Kidney epithelial cell (primary cell): ENCODE measurements at regions not wholly inside any gene's neighbourhood (a gene's known extent, or its start where the extent isn't known, plus 50 kb on each side); places are given as distances from the start of the nearest gene placed in this dataset.

Source experiments
- DNase-seq: peaks from one replicate; pipeline ENCODE4 v3.0.0-alpha.2; 2010; ENCODE audit warnings: low read depth
- H3K27me3 ChIP-seq: 2 replicates; pipeline ENCODE4 v1.6.0; 2011; ENCODE audit warnings: low read length; ENCODE audit not compliant: control insufficient read depth, insufficient read depth
- H3K36me3 ChIP-seq: 2 replicates; pipeline ENCODE4 v1.5.1; 2011; ENCODE audit warnings: low read length; ENCODE audit not compliant: control insufficient read depth, insufficient read depth
- H3K4me3 ChIP-seq: 2 replicates; pipeline ENCODE4 v1.5.1; 2011; ENCODE audit warnings: low read depth, mild to moderate bottlenecking, control low read depth, low read length
- CTCF ChIP-seq: IDR thresholded peaks from 2 replicates; pipeline ENCODE4 v1.5.1; 2011; ENCODE audit warnings: mild to moderate bottlenecking, moderate library complexity, low read length, control low read depth, inconsistent platforms; ENCODE audit not compliant: insufficient read depth, poor library complexity, severe bottlenecking

DNA sequence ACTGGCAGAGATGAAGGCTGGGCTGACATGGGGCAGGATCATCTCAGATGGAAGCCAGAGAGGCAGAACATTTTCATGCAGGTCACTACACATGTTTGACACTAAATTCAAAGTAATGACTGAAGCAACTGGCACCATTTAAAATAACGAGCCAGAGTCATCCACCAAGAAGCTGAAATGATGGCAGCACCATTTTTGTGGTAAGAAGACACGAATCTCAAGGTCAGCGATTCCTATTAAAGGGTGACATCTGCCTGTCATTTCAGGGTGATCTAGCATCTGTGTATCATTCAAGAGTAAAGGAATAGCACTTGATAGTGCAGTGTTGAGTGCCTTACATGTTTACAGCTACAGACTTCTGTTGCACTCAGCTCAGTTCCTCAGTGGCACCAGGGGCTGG, 113.4 kb upstream of the C11orf87 start:
- H3K4me3 ChIP-seq: no peak overlapping the region
- no peak for TF ChIP-seq CTCF
- no peaks in the 10 kb centered on the region for H3K27me3 ChIP-seq
- no peak for DNase-seq
- no peaks in the 10 kb centered on the region for H3K36me3 ChIP-seq

DNA sequence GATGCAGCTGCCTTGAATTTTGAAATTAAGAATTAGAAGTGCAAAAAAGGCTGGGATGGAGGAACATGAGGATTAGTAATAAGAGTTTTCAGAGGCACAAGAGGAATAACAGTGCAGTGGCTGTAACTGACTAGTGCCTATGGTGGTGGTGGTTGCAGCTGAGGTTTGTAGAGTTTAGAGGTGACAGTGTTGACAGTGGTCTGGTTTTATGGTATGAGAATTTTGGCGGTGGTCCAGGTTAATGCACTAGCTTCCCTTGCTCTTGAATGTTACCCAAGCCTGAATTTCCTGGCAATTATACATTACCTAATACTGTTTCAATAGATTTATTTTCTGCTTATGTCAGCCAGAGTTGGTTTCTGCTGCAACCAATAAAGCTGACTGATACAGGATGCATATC, 112.8 kb upstream of the C11orf87 start:
- no peak for TF ChIP-seq CTCF
- no peaks in the 10 kb centered on the region for H3K36me3 ChIP-seq
- H3K4me3 ChIP-seq: no peak overlapping the region
- H3K27me3 ChIP-seq: no peaks in the 10 kb centered on the region
- DNase-seq: no peak

DNA sequence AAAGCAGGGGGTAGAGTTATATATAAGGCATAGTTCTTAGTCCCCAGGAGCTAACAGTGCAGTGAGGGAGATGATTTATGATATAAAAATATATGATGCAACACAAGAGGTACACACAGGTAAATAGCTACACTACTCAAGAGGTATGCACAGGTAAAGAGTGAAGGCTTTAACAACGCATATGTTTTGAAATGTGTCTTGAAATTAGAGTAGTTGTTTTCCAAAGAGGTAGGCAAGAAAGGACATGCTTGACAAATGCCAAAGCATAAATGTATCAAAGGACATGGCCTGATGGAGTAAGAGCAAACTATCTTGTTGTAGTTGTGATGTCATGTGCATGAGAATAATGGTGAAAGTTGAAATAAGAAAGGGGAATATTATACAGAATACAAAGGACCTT, 104.3 kb upstream of the C11orf87 start:
- Histone ChIP-seq H3K27me3 (no peaks in the 10 kb centered on the region), H3K4me3 (no peak overlapping the region), H3K36me3 (no peaks in the 10 kb centered on the region)
- no peak for TF ChIP-seq CTCF
- no peak for DNase-seq

DNA sequence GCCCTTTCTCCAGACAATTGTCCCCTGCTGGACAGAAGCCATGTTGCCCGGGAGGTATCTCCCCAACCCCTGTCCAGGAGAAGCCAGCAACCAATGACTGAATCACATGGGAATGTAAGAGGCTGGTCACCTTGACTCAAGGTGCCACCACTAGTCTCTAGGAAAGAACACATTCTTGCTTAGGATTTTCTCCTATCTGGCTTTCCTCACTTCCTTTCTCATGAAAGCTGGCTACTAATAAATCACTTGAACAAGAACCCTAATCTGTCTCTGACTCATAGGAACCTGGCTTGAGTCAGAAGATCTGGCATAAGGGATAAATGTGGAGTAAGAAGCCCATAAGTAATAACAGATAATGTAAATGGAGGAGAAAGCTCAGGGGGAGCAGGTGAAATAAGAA, 101.4 kb upstream of the C11orf87 start:
- Histone ChIP-seq H3K36me3 (no peaks in the 10 kb centered on the region), H3K27me3 (no peaks in the 10 kb centered on the region), H3K4me3 (no peak overlapping the region)
- DNase-seq: peak; percentile 14
- no peak for TF ChIP-seq CTCF

DNA sequence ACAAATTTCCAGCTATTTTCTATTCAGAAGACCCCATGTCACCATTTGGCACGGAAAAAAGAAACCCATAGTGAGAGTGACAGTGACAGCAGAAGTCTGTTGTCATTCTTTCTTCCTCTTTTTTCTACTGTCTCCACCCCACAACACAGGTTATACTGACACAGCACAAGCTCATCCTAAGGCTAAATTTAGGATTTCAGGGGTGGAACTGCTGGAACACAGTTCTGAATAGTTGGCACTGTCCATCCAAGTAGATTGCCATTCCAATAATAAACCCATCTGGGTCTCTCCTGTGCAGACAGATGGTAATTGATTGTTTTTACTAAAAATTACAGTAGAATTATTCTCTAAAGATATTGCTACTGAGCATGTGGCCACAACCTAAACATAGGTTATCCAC, 95.2 kb upstream of the C11orf87 start:
- Histone ChIP-seq H3K27me3 (no peaks in the 10 kb centered on the region), H3K36me3 (no peaks in the 10 kb centered on the region), H3K4me3 (no peak overlapping the region)
- no peak for TF ChIP-seq CTCF
- DNase-seq: no peak

GRCh38 chr11:109329716-109330115, 92.3 kb upstream of the C11orf87 start:
- DNase-seq: no peak
- TF ChIP-seq CTCF: no peak
- H3K4me3 ChIP-seq: no peak overlapping the region
- H3K36me3 ChIP-seq: no peaks in the 10 kb centered on the region
- no peaks in the 10 kb centered on the region for H3K27me3 ChIP-seq
